ENCODE measurements at regions not wholly inside any gene's neighbourhood (a gene's known extent, or its start where the extent isn't known, plus 50 kb on each side); places are given as distances from the start of the nearest gene placed in this dataset.

DNA sequence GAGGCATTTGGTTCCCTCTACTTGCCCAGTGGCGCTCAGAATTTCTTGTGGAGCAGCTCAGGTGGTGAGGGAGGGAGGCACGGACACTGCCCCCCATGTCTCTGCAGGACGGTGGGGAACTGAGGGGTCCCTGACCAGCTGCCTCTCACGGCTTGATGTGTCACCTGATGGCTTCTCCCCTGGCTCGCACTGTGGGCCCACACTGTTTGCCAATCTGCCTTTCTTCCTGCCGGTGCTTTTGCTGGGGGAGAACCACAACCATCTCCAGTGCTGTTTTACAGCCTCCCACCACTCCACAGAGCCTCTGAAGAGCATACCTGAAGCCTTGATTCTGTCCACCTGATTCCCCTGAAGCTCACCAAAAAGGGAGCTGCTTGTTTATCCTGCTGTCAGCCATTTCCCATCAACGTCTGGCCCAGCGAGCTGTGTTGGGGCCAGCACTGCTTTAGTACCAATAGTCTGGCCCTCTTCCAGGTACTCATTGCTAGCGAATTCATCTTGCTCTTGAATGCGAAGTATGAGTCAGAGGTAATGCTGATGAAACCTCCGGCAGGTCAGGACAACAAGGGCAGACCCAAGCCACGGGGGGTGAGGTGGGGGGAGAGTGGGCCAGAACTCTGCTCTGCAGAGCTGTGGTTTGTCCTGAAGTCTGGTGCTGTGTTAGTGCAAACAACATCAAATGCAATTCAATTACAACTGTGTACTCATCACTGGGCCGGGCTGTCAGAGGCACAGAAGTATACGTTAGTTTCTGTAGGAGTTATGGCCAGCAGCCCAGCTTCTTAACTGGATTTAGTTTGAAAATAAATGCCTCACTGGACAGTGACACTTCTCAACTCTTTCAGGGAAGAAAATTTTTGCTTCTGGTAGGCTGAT is 208.3 kb upstream of the JADE1 start (continued):
- peak; percentile 98 for TF ChIP-seq FOSL2 (CRISPR knock-in tag; IDR thresholded peaks at IDR 0.05)
- no peak for TF ChIP-seq DR1 (CRISPR knock-in tag; IDR thresholded peaks at IDR 0.05)
- 0 out of 2 replicates have a peak, but pooled peaks have one; percentile 57 for TF ChIP-seq ZNF224 (CRISPR knock-in tag; IDR thresholded peaks at IDR 0.05)
- TF ChIP-seq ISL2 (CRISPR knock-in tag; IDR thresholded peaks at IDR 0.05) = no peak
- TF ChIP-seq, protein P1, sequence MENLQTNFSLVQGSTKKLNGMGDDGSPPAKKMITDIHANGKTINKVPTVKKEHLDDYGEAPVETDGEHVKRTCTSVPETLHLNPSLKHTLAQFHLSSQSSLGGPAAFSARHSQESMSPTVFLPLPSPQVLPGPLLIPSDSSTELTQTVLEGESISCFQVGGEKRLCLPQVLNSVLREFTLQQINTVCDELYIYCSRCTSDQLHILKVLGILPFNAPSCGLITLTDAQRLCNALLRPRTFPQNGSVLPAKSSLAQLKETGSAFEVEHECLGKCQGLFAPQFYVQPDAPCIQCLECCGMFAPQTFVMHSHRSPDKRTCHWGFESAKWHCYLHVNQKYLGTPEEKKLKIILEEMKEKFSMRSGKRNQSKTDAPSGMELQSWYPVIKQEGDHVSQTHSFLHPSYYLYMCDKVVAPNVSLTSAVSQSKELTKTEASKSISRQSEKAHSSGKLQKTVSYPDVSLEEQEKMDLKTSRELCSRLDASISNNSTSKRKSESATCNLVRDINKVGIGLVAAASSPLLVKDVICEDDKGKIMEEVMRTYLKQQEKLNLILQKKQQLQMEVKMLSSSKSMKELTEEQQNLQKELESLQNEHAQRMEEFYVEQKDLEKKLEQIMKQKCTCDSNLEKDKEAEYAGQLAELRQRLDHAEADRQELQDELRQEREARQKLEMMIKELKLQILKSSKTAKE (CRISPR knock-in tag; IDR thresholded peaks at IDR 0.05; ENCODE audit: borderline replicate concordance) = peak; percentile 41; the same call in 1 of the 2 replicates
- TF ChIP-seq PHF20 (CRISPR knock-in tag; IDR thresholded peaks at IDR 0.05) = peak; percentile 43; the same call in 1 of the 2 replicates
- TF ChIP-seq CCDC6 (CRISPR knock-in tag; IDR thresholded peaks at IDR 0.05) = peak; percentile 31; the same call in 1 of the 2 replicates
- TF ChIP-seq ZC3H4 (CRISPR knock-in tag; IDR thresholded peaks at IDR 0.05; ENCODE audit: borderline replicate concordance) = no peak
- TF ChIP-seq IKZF1 (IDR thresholded peaks at IDR 0.05) = no peak
- no peak for TF ChIP-seq JDP2 (CRISPR knock-in tag; IDR thresholded peaks at IDR 0.05; ENCODE audit: borderline replicate concordance)
- TF ChIP-seq ZNF749 (CRISPR knock-in tag; IDR thresholded peaks at IDR 0.05; ENCODE audit: borderline replicate concordance) = no peak
- TF ChIP-seq, protein P2, sequence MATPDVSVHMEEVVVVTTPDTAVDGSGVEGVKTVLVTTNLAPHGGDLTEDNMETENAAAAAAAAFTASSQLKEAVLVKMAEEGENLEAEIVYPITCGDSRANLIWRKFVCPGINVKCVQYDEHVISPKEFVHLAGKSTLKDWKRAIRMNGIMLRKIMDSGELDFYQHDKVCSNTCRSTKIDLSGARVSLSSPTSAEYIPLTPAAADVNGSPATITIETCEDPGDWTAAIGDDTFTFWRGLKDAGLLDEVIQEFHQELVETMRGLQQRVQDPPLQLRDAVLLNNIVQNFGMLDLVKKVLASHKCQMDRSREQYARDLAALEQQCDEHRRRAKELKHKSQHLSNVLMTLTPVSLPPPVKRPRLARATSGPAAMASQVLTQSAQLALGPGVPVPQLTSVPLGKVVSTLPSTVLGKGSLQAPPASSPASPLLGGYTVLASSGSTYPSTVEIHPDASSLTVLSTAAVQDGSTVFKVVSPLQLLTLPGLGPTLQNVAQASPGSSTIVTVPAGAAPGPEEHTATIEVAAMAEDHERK (CRISPR knock-in tag; IDR thresholded peaks at IDR 0.05; ENCODE audit: low read depth) = no peak
- TF ChIP-seq ZNF569 (CRISPR knock-in tag; IDR thresholded peaks at IDR 0.05; ENCODE audit: borderline replicate concordance) = no peak
- TF ChIP-seq, protein P3, sequence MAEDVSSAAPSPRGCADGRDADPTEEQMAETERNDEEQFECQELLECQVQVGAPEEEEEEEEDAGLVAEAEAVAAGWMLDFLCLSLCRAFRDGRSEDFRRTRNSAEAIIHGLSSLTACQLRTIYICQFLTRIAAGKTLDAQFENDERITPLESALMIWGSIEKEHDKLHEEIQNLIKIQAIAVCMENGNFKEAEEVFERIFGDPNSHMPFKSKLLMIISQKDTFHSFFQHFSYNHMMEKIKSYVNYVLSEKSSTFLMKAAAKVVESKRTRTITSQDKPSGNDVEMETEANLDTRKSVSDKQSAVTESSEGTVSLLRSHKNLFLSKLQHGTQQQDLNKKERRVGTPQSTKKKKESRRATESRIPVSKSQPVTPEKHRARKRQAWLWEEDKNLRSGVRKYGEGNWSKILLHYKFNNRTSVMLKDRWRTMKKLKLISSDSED (CRISPR knock-in tag; IDR thresholded peaks at IDR 0.05) = no peak
- no peak; the same call in 1 of the 2 replicates for TF ChIP-seq DMAP1 (CRISPR knock-in tag; IDR thresholded peaks at IDR 0.05)
- TF ChIP-seq, protein P4, sequence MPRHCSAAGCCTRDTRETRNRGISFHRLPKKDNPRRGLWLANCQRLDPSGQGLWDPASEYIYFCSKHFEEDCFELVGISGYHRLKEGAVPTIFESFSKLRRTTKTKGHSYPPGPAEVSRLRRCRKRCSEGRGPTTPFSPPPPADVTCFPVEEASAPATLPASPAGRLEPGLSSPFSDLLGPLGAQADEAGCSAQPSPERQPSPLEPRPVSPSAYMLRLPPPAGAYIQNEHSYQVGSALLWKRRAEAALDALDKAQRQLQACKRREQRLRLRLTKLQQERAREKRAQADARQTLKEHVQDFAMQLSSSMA (CRISPR knock-in tag; IDR thresholded peaks at IDR 0.05) = no peak
- TF ChIP-seq AKAP8 (CRISPR knock-in tag; IDR thresholded peaks at IDR 0.05) = no peak
- peak; percentile 46 for TF ChIP-seq SKI (IDR thresholded peaks at IDR 0.05; ENCODE audit: partially characterized antibody)

Data from HepG2 (cell line).